ENCODE measurements at regions not wholly inside any gene's neighbourhood (a gene's known extent, or its start where the extent isn't known, plus 50 kb on each side); places are given as distances from the start of the nearest gene placed in this dataset.

- no peak for DNase-seq
- TF ChIP-seq CTCF (IDR thresholded peaks at IDR 0.05) = no peak
- no peak overlapping the region for H3K27ac Mint-ChIP-seq
- no peaks in the 10 kb centered on the region for H3K36me3 Mint-ChIP-seq (ENCODE audit: low read depth)
- H3K4me3 Mint-ChIP-seq = no peak overlapping the region
- no peaks in the 10 kb centered on the region for H3K9me3 Mint-ChIP-seq
- H3K4me1 Mint-ChIP-seq (ENCODE audit: low read depth) = no peaks in the 10 kb centered on the region
- H3K27me3 Mint-ChIP-seq (ENCODE audit: insufficient read depth) = peaks cover 14% of the 10 kb centered on the region
Measured at GRCh38 chr2:114040826-114041225, 150.9 kb downstream of the ACTR3 start.

- Mint-ChIP-seq H3K36me3 (ENCODE audit: low read depth) (no peaks in the 10 kb centered on the region), H3K27me3 (ENCODE audit: insufficient read depth) (peaks cover 4% of the 10 kb centered on the region; the same call in 1 of the 2 replicates), H3K27ac (no peak overlapping the region), H3K4me3 (no peak overlapping the region), H3K9me3 (no peaks in the 10 kb centered on the region), H3K4me1 (ENCODE audit: low read depth) (no peaks in the 10 kb centered on the region)
- TF ChIP-seq CTCF (IDR thresholded peaks at IDR 0.05) = no peak
- DNase-seq = no peak
Measured at GRCh38 chr2:114044985-114045384, 155.1 kb downstream of the ACTR3 start.

- Mint-ChIP-seq H3K36me3 (ENCODE audit: low read depth) (no peaks in the 10 kb centered on the region), H3K27ac (no peak overlapping the region), H3K9me3 (no peaks in the 10 kb centered on the region), H3K4me3 (no peak overlapping the region), H3K27me3 (ENCODE audit: insufficient read depth) (peaks cover 2% of the 10 kb centered on the region; the same call in 1 of the 2 replicates), H3K4me1 (ENCODE audit: low read depth) (no peaks in the 10 kb centered on the region)
- no peak for DNase-seq
- TF ChIP-seq CTCF (IDR thresholded peaks at IDR 0.05) = no peak
Measured at GRCh38 chr2:114046373-114046772, 156.5 kb downstream of the ACTR3 start.

GRCh38 chr2:114046866-114047435 is 157.1 kb downstream of the ACTR3 start:
- Mint-ChIP-seq H3K27me3 (ENCODE audit: insufficient read depth) (peaks cover 2% of the 10 kb centered on the region; the same call in 1 of the 2 replicates), H3K36me3 (ENCODE audit: low read depth) (no peaks in the 10 kb centered on the region), H3K27ac (no peak overlapping the region), H3K9me3 (no peaks in the 10 kb centered on the region), H3K4me3 (no peak overlapping the region), H3K4me1 (ENCODE audit: low read depth) (no peaks in the 10 kb centered on the region)
- DNase-seq = no peak
- no peak for TF ChIP-seq CTCF (IDR thresholded peaks at IDR 0.05)

GRCh38 chr2:114049280-114049679 is 159.4 kb downstream of the ACTR3 start:
- no peak overlapping the region for H3K27ac Mint-ChIP-seq
- no peaks in the 10 kb centered on the region for H3K4me1 Mint-ChIP-seq (ENCODE audit: low read depth)
- no peaks in the 10 kb centered on the region for H3K36me3 Mint-ChIP-seq (ENCODE audit: low read depth)
- no peak overlapping the region for H3K4me3 Mint-ChIP-seq
- TF ChIP-seq CTCF (IDR thresholded peaks at IDR 0.05) = no peak
- peaks cover 2% of the 10 kb centered on the region for H3K27me3 Mint-ChIP-seq (ENCODE audit: insufficient read depth)
- DNase-seq = no peak
- H3K9me3 Mint-ChIP-seq = no peaks in the 10 kb centered on the region

- DNase-seq = no peak
- Mint-ChIP-seq H3K27me3 (ENCODE audit: insufficient read depth) (peaks cover 2% of the 10 kb centered on the region), H3K4me3 (no peak overlapping the region), H3K9me3 (no peaks in the 10 kb centered on the region), H3K4me1 (ENCODE audit: low read depth) (no peaks in the 10 kb centered on the region), H3K27ac (no peak overlapping the region), H3K36me3 (ENCODE audit: low read depth) (no peaks in the 10 kb centered on the region)
- TF ChIP-seq CTCF (IDR thresholded peaks at IDR 0.05) = no peak
Measured at GRCh38 chr2:114049826-114050225, 159.9 kb downstream of the ACTR3 start.
